ENCODE measurements at regions not wholly inside any gene's neighbourhood (a gene's known extent, or its start where the extent isn't known, plus 50 kb on each side); places are given as distances from the start of the nearest gene placed in this dataset.

DNA sequence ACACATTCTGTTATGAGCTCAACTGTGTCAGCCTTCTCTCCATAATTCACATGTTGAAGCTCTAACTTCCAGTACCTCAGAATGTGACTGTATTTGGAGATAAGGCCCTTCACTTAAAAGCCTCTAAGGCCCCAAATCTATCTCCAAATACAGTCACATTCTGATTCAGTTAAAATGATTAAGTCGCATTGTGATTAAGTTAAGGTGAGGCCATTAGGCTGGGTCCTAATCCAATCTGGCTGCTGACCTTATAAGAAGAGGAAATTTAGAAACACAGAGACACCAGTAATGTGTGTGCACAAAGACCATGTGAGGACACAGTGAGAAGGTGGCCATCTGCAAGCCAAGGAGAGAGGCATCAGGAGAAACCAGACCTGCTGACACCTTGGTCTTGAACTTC lies 141.6 kb downstream of the GXYLT1 start:
- TF ChIP-seq CEBPB (IDR thresholded peaks at IDR 0.05): no peak
- TF ChIP-seq EP300 (IDR thresholded peaks at IDR 0.05; ENCODE audit: borderline replicate concordance): no peak
- no peak for TF ChIP-seq YY1 (IDR thresholded peaks at IDR 0.05; ENCODE audit: low read depth)
- TF ChIP-seq, protein P1, sequence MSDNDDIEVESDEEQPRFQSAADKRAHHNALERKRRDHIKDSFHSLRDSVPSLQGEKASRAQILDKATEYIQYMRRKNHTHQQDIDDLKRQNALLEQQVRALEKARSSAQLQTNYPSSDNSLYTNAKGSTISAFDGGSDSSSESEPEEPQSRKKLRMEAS (IDR thresholded peaks at IDR 0.05): no peak
- no peak for TF ChIP-seq FOXM1 (IDR thresholded peaks at IDR 0.05; ENCODE audit: borderline replicate concordance, low read depth)
- TF ChIP-seq, protein P2, sequence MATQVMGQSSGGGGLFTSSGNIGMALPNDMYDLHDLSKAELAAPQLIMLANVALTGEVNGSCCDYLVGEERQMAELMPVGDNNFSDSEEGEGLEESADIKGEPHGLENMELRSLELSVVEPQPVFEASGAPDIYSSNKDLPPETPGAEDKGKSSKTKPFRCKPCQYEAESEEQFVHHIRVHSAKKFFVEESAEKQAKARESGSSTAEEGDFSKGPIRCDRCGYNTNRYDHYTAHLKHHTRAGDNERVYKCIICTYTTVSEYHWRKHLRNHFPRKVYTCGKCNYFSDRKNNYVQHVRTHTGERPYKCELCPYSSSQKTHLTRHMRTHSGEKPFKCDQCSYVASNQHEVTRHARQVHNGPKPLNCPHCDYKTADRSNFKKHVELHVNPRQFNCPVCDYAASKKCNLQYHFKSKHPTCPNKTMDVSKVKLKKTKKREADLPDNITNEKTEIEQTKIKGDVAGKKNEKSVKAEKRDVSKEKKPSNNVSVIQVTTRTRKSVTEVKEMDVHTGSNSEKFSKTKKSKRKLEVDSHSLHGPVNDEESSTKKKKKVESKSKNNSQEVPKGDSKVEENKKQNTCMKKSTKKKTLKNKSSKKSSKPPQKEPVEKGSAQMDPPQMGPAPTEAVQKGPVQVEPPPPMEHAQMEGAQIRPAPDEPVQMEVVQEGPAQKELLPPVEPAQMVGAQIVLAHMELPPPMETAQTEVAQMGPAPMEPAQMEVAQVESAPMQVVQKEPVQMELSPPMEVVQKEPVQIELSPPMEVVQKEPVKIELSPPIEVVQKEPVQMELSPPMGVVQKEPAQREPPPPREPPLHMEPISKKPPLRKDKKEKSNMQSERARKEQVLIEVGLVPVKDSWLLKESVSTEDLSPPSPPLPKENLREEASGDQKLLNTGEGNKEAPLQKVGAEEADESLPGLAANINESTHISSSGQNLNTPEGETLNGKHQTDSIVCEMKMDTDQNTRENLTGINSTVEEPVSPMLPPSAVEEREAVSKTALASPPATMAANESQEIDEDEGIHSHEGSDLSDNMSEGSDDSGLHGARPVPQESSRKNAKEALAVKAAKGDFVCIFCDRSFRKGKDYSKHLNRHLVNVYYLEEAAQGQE (IDR thresholded peaks at IDR 0.05; ENCODE audit: low read depth): no peak
- TF ChIP-seq, protein P3, sequence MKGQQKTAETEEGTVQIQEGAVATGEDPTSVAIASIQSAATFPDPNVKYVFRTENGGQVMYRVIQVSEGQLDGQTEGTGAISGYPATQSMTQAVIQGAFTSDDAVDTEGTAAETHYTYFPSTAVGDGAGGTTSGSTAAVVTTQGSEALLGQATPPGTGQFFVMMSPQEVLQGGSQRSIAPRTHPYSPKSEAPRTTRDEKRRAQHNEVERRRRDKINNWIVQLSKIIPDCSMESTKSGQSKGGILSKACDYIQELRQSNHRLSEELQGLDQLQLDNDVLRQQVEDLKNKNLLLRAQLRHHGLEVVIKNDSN (IDR thresholded peaks at IDR 0.05): no peak
- no peak for TF ChIP-seq CREB1 (IDR thresholded peaks at IDR 0.05; ENCODE audit: low read depth)
- no peak for TF ChIP-seq EGR1 (IDR thresholded peaks at IDR 0.05)
- no peak for TF ChIP-seq TAF1 (IDR thresholded peaks at IDR 0.05; ENCODE audit: low read depth)
- no peak for TF ChIP-seq ZBTB7A (IDR thresholded peaks at IDR 0.05; ENCODE audit: low read depth)

Data from Ishikawa (cell line).